BLaER1 (cell line): ENCODE measurements at regions not wholly inside any gene's neighbourhood (a gene's known extent, or its start where the extent isn't known, plus 50 kb on each side); places are given as distances from the start of the nearest gene placed in this dataset.
"Not testable (repeated sequence)": the region's sequence is repeated elsewhere in the genome, so short reads cannot be mapped to it uniquely, and the experiment has no call there.

Experiments
- H3K27ac ChIP-seq: shearing (Covaris generic); formaldehyde crosslinking; 2 replicates; pipeline ENCODE4 v1.8.1; 2022
- H3K27me3 ChIP-seq: shearing (Covaris generic); formaldehyde crosslinking; 2 replicates; pipeline ENCODE4 v1.8.1; 2022
- H3K36me3 ChIP-seq: shearing (Covaris generic); formaldehyde crosslinking; 2 replicates; pipeline ENCODE4 v1.8.1; 2022
- H3K4me1 ChIP-seq: shearing (Covaris generic); formaldehyde crosslinking; 2 replicates; pipeline ENCODE4 v1.8.1; 2022
- H3K4me2 ChIP-seq: shearing (Covaris generic); formaldehyde crosslinking; 2 replicates; pipeline ENCODE4 v1.8.1; 2022
- H3K4me3 ChIP-seq: shearing (Covaris generic); formaldehyde crosslinking; 2 replicates; pipeline ENCODE4 v1.8.1; 2022
- H3K9ac ChIP-seq: shearing (Covaris generic); formaldehyde crosslinking; 2 replicates; pipeline ENCODE4 v1.8.1; 2022
- H3K9me3 ChIP-seq: shearing (Covaris generic); formaldehyde crosslinking; 2 replicates; pipeline ENCODE4 v1.8.1; 2022
- H4K20me1 ChIP-seq: shearing (Covaris generic); formaldehyde crosslinking; 2 replicates; pipeline ENCODE4 v1.8.1; 2022
- Cebpa-rat ChIP-seq: shearing (Covaris generic); IDR thresholded peaks from 2 replicates; pipeline ENCODE4 v1.8.1; 2022

DNA sequence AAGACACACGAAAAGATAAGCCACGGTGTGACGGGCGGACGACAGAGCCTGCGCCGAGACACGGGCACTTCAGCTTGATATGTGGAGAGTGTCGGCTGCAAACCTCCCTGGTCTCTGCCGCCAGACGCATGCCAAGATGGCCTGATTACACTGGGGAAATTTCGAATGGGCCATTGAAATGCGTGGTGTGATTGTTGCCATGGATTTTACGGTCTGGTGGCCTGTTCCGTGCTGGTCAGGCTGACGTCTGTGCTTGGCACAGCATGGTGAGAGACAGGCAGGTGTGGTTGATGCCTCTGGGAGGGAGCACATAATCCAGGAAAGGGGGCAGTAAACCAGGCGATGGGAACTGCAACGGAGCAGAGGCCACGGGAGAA, 105.6 kb upstream of the TMPRSS2 start:
- TF ChIP-seq Cebpa-rat = no peak
- Histone ChIP-seq H3K36me3 (no peaks in the 10 kb centered on the region), H3K4me1 (no peaks in the 10 kb centered on the region; the same call in 1 of the 2 replicates), H3K27ac (no peak overlapping the region), H3K27me3 (no peaks in the 10 kb centered on the region), H3K9me3 (no peaks in the 10 kb centered on the region), H3K9ac (no peak overlapping the region), H3K4me3 (no peak overlapping the region), H4K20me1 (no peaks in the 10 kb centered on the region), H3K4me2 (no peak overlapping the region)

GRCh38 chr21:41612674-41613532, 104.9 kb upstream of the TMPRSS2 start:
- Histone ChIP-seq H3K27me3 (no peaks in the 10 kb centered on the region), H4K20me1 (no peaks in the 10 kb centered on the region), H3K9ac (no peak overlapping the region), H3K4me3 (no peak overlapping the region), H3K36me3 (no peaks in the 10 kb centered on the region), H3K4me2 (no peak overlapping the region), H3K27ac (no peak overlapping the region), H3K9me3 (no peaks in the 10 kb centered on the region), H3K4me1 (no peaks in the 10 kb centered on the region; the same call in 1 of the 2 replicates)
- no peak for TF ChIP-seq Cebpa-rat

GRCh38 chr21:41611966-41612606, 104.1 kb upstream of the TMPRSS2 start:
- no peaks in the 10 kb centered on the region for H3K9me3 ChIP-seq
- H4K20me1 ChIP-seq = no peaks in the 10 kb centered on the region
- H3K4me2 ChIP-seq = no peak overlapping the region
- H3K27ac ChIP-seq = no peak overlapping the region
- no peak overlapping the region for H3K9ac ChIP-seq
- TF ChIP-seq Cebpa-rat = no peak
- H3K4me1 ChIP-seq = no peaks in the 10 kb centered on the region; the same call in 1 of the 2 replicates
- no peak overlapping the region for H3K4me3 ChIP-seq
- H3K36me3 ChIP-seq = no peaks in the 10 kb centered on the region
- no peaks in the 10 kb centered on the region for H3K27me3 ChIP-seq

DNA sequence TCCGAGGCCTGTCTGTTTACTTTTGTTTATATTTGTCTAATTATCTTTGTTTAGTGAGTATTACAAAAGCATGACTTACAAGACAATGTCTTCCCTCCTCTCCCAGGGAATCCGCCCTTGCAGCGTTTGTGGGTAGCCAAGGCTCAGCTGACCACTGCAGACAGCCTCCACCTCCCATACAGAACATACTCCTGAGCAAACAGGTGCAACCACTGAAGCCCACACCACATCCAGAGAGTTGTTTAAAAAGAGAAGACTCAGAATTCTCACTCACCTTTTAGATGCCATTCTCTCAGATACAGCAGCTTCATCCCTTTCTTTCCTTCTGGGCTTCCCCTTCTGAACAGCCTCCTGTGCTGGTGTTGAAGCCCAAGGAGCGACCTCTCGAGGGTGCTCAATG, 103.5 kb upstream of the TMPRSS2 start:
- Histone ChIP-seq H4K20me1 (no peaks in the 10 kb centered on the region), H3K9ac (no peak overlapping the region), H3K4me2 (no peak overlapping the region), H3K27ac (no peak overlapping the region), H3K4me1 (no peaks in the 10 kb centered on the region; the same call in 1 of the 2 replicates), H3K27me3 (no peaks in the 10 kb centered on the region), H3K36me3 (no peaks in the 10 kb centered on the region), H3K4me3 (no peak overlapping the region), H3K9me3 (no peaks in the 10 kb centered on the region)
- no peak for TF ChIP-seq Cebpa-rat

DNA sequence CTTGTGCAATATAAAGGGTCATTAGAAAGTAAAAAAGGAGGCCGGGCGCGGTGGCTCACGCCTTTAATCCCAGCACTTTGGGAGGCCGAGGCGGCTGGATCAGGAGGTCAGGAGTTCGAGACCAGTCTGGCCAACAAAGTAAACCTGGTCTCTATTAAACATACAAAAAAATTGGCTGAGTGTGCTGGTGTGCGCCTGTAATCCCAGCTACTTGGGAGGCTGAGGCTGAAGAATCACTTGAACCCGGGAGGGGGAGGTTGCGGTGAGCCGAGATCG, 102.8 kb upstream of the TMPRSS2 start:
- H3K36me3 ChIP-seq, H3K4me2 ChIP-seq, H3K4me1 ChIP-seq, H3K27ac ChIP-seq, H3K4me3 ChIP-seq, H3K27me3 ChIP-seq, H4K20me1 ChIP-seq, H3K9me3 ChIP-seq, H3K9ac ChIP-seq: not testable (repeated sequence)

DNA sequence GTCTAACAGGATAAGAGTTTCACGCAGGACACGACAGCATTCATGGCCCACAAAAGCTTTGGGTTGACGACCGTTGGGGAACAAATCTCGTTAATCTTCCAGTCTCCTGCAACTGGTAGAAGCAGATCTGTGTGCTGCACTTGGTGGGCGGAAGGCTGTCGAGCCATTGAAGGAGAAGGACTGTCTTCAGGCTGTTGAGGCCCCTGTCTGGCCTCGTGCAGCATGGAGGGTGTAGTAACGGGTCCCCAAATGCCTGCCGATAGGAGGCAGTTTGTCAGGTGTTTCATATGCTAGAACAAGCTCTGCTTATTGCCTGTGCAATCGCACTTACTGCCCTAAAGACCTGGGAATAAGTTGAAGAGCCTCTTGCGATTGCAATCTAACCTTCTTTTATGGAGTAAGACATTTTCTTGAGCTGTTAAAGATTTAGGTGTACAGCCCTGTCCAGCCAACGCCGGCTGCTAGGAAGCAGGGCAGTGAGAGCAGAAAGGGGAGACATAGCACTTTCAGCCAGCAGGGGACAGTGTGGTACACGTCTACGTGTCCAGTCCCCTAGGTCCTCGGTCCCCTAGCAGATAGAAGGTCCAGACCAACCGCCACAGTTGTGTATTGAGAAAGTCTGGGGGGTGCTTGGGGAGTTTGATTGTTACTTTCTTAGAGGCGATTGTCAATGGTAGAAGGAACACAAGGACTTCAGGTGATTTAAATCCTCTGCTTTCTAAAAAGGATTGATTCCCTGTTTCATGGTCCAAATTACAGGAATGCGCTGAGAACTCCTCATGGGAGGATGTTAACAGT, 102.3 kb upstream of the TMPRSS2 start:
- Histone ChIP-seq H3K4me1 (no peaks in the 10 kb centered on the region; the same call in 1 of the 2 replicates), H3K27me3 (no peaks in the 10 kb centered on the region), H3K9ac (no peak overlapping the region), H3K4me2 (no peak overlapping the region), H4K20me1 (no peaks in the 10 kb centered on the region), H3K9me3 (no peaks in the 10 kb centered on the region), H3K4me3 (no peak overlapping the region), H3K27ac (no peak overlapping the region), H3K36me3 (no peaks in the 10 kb centered on the region)
- no peak for TF ChIP-seq Cebpa-rat

DNA sequence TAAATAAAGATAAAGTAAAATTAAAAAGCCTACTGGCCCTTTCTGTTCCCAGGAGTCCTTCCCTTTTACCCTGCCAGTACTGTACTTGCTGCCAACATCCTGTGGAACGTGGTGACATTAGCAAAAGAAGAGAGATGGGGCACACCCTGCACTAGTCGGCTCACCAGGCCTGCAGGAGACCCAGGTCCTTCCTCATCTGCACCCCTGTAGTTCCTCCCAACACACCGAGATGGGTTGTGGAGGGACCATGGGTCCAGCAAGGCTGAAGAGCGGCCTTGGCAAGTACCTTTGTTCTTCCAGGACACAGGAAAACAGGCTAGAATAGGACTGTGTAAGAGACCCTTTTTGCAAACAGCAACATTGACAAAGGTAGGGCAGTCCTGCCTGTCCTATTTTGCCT, 98.7 kb upstream of the TMPRSS2 start:
- no peak for TF ChIP-seq Cebpa-rat

GRCh38 chr21:41605934-41606285, 98.0 kb upstream of the TMPRSS2 start:
- no peak overlapping the region for H3K27ac ChIP-seq
- no peak overlapping the region for H3K9ac ChIP-seq
- TF ChIP-seq Cebpa-rat = no peak

More for the DNA sequence above, 98.7 kb upstream of the TMPRSS2 start:
- Histone ChIP-seq H3K27me3 (no peaks in the 10 kb centered on the region), H3K4me3 (no peak overlapping the region), H3K27ac (no peak overlapping the region), H3K9me3 (no peaks in the 10 kb centered on the region), H3K9ac (no peak overlapping the region), H4K20me1 (no peaks in the 10 kb centered on the region), H3K4me2 (no peak overlapping the region), H3K36me3 (no peaks in the 10 kb centered on the region), H3K4me1 (peaks cover 18% of the 10 kb centered on the region)

DNA sequence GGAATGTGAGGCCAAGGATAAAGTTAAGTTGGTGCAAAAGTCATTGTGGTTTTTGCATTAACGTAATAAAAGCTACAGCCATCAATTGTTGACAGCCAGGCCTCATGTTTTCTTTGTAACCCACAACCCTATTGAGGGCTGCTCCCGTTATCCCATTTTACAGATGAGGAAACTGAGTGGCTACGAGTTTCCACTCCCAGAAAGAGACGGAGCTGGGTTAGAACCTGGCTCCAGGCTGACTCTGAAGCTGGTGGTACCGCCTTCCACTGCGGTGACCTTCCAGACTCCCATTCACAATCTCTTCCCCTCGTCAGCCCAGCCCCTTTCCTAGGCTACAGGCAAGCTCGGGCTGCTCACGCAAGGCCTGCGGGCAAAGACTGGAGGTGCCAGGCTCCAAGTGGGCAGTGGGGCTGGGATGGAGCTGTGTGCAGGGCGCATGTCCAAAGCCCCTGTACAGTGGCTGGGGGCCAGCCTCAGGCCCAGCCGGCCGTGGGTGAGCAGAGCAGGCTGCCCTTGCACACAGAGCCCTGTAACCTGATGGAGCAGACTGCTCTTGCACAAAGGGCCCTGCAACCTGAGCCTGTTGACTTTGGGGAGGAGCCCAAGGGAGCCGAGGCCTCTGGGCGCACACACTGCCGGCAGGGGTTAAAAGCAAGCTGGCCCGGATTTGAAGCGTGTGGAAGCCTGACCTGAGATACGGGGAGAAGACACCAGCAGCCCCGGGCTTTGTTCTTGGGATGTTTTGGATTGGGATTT, 97.4 kb upstream of the TMPRSS2 start:
- no peak for TF ChIP-seq Cebpa-rat
- H3K27ac ChIP-seq = no peak overlapping the region
- H3K9me3 ChIP-seq = no peaks in the 10 kb centered on the region
- no peak overlapping the region for H3K4me3 ChIP-seq
- no peaks in the 10 kb centered on the region for H4K20me1 ChIP-seq
- H3K9ac ChIP-seq = no peak overlapping the region
- H3K36me3 ChIP-seq = no peaks in the 10 kb centered on the region
- no peaks in the 10 kb centered on the region for H3K27me3 ChIP-seq
- no peak overlapping the region for H3K4me2 ChIP-seq
- peaks cover 32% of the 10 kb centered on the region for H3K4me1 ChIP-seq

More at GRCh38 chr21:41605934-41606285, 98.0 kb upstream of the TMPRSS2 start:
- no peak overlapping the region for H3K4me2 ChIP-seq
- H3K27me3 ChIP-seq = no peaks in the 10 kb centered on the region
- H3K4me3 ChIP-seq = no peak overlapping the region
- H4K20me1 ChIP-seq = no peaks in the 10 kb centered on the region
- H3K4me1 ChIP-seq = peaks cover 26% of the 10 kb centered on the region
- H3K36me3 ChIP-seq = no peaks in the 10 kb centered on the region
- no peaks in the 10 kb centered on the region for H3K9me3 ChIP-seq
